Right lobe of liver (tissue), 6 donors: ENCODE measurements at regions not wholly inside any gene's neighbourhood (a gene's known extent, or its start where the extent isn't known, plus 50 kb on each side); places are given as distances from the start of the nearest gene placed in this dataset.

ENCODE experiments used
- ATAC-seq, 4 donors: fragments of 200-7000 bp; cut with Tn5 transposase; one replicate each; pipeline ENCODE4 v1.9.1; 2020; ENCODE audit warnings: mild to moderate bottlenecking in 4 of 4, moderate library complexity in 4 of 4
- DNase-seq, 3 donors: peaks; one replicate each; pipeline ENCODE4 v3.0.0-alpha.2; 2020
- H3K27ac ChIP-seq, 3 donors: fragments of 200-600 bp; one replicate each; pipeline ENCODE4 v1.8.0; 2022
- H3K27me3 ChIP-seq, 2 donors: fragments of 200-600 bp; one replicate each; pipeline ENCODE4 v1.8.0; 2022
- H3K36me3 ChIP-seq, 4 donors: fragments of 200-600 bp; sonication (generic) in 1 of 4; one replicate each; pipeline versions ENCODE4 v1.5.1 to v1.8.0; 2017 to 2022; ENCODE audit warnings: control low read depth in 1 of 4
- H3K4me1 ChIP-seq, 4 donors: fragments of 200-600 bp; sonication (generic) in 1 of 4; one replicate each; pipeline versions ENCODE4 v1.5.1 to v1.8.0; 2017 to 2022; ENCODE audit warnings: control low read depth in 1 of 4
- H3K4me3 ChIP-seq, 3 donors: fragments of 200-600 bp; one replicate each; pipeline ENCODE4 v1.8.0; 2022
- H3K9me3 ChIP-seq, 4 donors: fragments of 200-600 bp; sonication (generic) in 1 of 4; one replicate each; pipeline versions ENCODE4 v1.5.1 to v1.8.0; 2017 to 2022; ENCODE audit warnings: control low read depth in 1 of 4
- POLR2A ChIP-seq: fragments of 450-650 bp; IDR thresholded peaks from one replicate; pipeline ENCODE4 v1.6.1; 2017; ENCODE audit warnings: antibody characterized with exemption, mild to moderate bottlenecking
- WGBS: methylation state at CpG from one replicate; pipeline ENCODE4 v1.1.6; 2018; ENCODE audit warnings: low coverage, low lambda C conversion rate; ENCODE audit not compliant: insufficient coverage; ENCODE audit errors: missing lambda C conversion rate; 5-methylcytosine and 5-hydroxymethylcytosine counted together
- intact Hi-C, 2 donors: fragments of 100-400 bp; cut with DNase I; formaldehyde crosslinking; loops; one replicate each; pipeline versions ENCODE4 v1.11.2 to v1.14.1; 2022
- TF ChIP-seq, protein P1 (sequence below), 4 donors: fragments of 200-600 bp in 3 of 4; fragments of 450-650 bp in 1 of 4; IDR thresholded peaks; one replicate each; pipeline versions ENCODE4 v1.5.1 to v1.8.0; 2016 to 2022; ENCODE audit warnings: antibody characterized with exemption in 4 of 4, mild to moderate bottlenecking in 2 of 4
- donor health status: DM: no; HTN: yes; CAD: no.
- donor health status: DM: no; HTN: no; CAD: no.
- donor health status: DM: no; HTN: no; CAD: no.
- donor health status: DM: no; HTN: yes; CAD: no.
- donor health status: DM: no; HTN: yes; CAD: no.

DNA sequence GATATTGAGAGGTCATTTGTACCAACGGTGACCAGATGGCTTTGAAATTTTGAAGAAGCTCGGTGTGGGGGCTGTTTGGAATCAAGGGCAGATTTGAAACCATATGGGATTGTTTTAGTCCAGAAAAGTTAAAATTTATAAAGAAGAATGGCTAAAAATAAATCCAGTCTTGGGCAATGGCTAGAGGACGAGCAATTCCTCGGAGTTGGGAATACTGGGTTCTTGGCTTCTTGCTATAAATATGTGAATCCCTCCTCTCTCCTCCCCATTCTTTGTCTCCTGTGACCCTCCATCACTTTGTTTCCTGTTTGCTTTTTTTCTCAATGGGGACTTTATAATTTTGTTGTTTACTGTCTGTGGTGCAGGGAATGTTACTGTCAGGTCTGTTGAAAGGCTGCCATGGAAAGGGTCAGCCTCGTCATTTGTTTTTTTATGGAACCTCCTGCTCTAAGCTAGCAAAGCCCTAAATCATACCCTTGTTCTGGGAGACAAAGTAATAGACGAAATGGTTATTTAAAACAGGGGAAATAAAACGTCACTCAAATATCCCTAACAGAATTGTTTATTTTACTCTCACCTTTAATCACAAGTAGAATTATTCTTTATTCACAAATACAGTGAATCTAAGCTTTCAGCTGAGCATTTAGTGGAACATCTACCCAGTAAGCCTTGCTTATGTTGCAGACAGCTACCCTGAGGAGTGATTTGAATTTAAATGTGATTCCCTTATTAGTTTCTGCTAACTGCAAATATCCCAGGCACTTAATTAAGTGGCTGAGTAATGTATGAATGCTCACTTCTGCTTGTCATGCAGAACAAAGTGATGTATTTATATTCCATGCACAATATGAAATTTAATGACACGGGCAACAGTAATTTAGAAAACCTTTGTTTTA lies 273.1 kb upstream of the NOVA1 start:
- ATAC-seq: no peak
- H3K9me3 ChIP-seq: no peaks in the 10 kb centered on the region
- 47% methylated on average over 8 of the region's 8 CpGs for WGBS
- H3K27me3 ChIP-seq: no peaks in the 10 kb centered on the region
- H3K4me1 ChIP-seq: no peaks in the 10 kb centered on the region
- DNase-seq: no peak
- TF ChIP-seq, protein P1, sequence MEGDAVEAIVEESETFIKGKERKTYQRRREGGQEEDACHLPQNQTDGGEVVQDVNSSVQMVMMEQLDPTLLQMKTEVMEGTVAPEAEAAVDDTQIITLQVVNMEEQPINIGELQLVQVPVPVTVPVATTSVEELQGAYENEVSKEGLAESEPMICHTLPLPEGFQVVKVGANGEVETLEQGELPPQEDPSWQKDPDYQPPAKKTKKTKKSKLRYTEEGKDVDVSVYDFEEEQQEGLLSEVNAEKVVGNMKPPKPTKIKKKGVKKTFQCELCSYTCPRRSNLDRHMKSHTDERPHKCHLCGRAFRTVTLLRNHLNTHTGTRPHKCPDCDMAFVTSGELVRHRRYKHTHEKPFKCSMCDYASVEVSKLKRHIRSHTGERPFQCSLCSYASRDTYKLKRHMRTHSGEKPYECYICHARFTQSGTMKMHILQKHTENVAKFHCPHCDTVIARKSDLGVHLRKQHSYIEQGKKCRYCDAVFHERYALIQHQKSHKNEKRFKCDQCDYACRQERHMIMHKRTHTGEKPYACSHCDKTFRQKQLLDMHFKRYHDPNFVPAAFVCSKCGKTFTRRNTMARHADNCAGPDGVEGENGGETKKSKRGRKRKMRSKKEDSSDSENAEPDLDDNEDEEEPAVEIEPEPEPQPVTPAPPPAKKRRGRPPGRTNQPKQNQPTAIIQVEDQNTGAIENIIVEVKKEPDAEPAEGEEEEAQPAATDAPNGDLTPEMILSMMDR (IDR thresholded peaks at IDR 0.05): no peak
- TF ChIP-seq POLR2A: no peak
- no peaks in the 10 kb centered on the region for H3K36me3 ChIP-seq
- intact Hi-C loops: no loop called here
- no peak overlapping the region for H3K27ac ChIP-seq
- no peak overlapping the region for H3K4me3 ChIP-seq

DNA sequence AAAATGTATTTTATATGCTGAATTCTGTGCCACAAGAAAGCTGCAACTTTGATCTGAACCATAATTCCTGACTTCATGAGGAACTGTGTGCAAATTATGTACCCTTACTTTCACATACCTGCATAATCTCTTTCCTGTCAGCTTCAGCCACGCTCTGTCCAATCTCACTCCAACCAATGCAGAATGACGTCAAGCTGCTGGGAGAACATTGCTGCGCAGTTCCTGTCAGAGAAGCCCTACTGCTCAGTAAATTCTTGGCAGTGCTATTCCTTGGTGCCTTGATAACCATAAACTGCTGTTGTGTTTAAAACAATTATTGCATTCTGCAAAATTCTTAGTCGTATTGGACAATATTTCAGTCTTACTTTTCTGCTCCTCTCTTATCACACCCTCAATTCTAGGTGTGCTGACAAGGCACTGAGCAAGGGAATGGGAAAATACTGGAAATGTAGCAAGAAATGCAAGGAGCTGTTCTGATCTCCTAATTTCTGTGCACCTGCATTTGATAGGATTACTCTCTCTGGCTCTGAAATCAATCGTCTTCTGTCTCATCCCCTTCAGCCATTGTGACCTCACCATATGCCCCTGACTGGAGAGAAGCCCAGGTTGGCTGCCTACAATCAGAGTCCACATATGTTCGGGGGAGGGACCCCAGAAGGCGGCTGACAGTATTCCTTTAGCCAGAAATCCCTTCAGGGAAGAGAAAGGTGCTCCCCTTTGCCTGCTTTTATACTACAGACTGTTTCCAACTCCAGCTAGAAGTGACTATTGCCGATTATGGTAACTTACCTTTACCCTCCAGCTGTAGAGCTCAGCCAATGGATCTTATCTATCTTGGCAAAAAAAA lies 274.9 kb upstream of the NOVA1 start:
- TF ChIP-seq, protein P1 (IDR thresholded peaks at IDR 0.05): no peak
- no peak for TF ChIP-seq POLR2A
- no peaks in the 10 kb centered on the region for H3K9me3 ChIP-seq
- 29% methylated on average over 8 of the region's 8 CpGs for WGBS
- H3K36me3 ChIP-seq: no peaks in the 10 kb centered on the region
- no peak overlapping the region for H3K4me3 ChIP-seq
- DNase-seq (no peak), ATAC-seq (peak in 1 of 4 donors; percentile 38)
- H3K27me3 ChIP-seq: no peaks in the 10 kb centered on the region
- intact Hi-C loops: no loop called here
- H3K27ac ChIP-seq: no peak overlapping the region
- H3K4me1 ChIP-seq: no peaks in the 10 kb centered on the region

DNA sequence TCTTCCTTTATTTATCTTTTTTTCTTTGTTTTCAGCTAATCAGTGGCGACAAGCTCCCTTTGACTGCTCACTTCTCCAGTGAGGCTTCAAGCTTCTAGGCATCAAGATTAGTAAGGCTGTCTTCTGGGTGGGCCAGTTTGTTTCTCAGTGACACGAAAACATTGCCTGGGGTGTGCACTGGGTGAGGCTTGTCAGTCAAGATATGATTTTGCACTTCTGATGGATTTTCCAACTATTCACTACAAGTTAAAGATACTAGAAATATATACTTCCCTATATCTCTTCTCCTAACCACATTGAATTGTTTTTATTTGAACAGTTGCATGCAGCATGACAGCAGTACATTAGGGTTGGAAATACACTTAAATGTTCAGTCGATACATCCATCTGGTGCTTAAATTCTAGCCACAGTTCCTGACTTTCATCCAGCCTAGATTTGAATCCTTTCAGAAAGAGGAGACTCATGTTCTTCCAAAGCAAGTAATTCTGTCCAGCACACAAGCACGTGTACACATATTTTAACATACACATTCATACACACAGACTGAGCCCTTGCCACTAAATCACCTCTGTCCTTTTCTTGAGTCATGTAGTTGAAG lies 275.6 kb upstream of the NOVA1 start:
- DNase-seq (no peak), ATAC-seq (no peak)
- no peaks in the 10 kb centered on the region for H3K9me3 ChIP-seq
- H3K27ac ChIP-seq: no peak overlapping the region
- no peaks in the 10 kb centered on the region for H3K27me3 ChIP-seq
- WGBS: 53% methylated on average over 3 of the region's 4 CpGs
- no peak for TF ChIP-seq POLR2A
- TF ChIP-seq, protein P1 (IDR thresholded peaks at IDR 0.05): no peak
- H3K36me3 ChIP-seq: no peaks in the 10 kb centered on the region
- no peaks in the 10 kb centered on the region for H3K4me1 ChIP-seq
- intact Hi-C loops: no loop called here
- H3K4me3 ChIP-seq: no peak overlapping the region

DNA sequence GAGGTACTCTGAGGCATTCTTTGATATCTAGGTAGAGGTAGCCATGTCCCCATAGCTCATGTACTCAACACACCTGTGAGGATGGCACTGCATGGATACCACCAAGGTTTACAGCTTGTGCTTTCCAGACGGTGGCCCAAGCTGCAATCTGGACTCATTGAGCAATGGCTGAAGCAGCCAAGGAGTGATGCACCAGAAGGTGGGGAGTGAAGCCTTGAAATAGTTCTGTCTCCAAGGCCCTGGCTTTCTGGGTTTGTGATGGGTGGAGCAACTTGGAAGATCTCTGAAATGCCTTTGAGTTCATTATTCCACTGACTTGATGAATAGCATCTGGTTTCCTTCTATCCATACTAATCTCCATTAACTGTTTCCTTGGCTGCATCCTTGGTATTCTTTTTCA lies 290.0 kb upstream of the NOVA1 start:
- no CpG with 5 or more reads among the region's 1 CpG for WGBS
- H3K36me3 ChIP-seq: no peaks in the 10 kb centered on the region
- H3K9me3 ChIP-seq: no peaks in the 10 kb centered on the region
- DNase-seq (no peak), ATAC-seq (no peak)
- no peak overlapping the region for H3K27ac ChIP-seq
- TF ChIP-seq, protein P1 (IDR thresholded peaks at IDR 0.05): no peak
- TF ChIP-seq POLR2A: no peak
- no peaks in the 10 kb centered on the region for H3K27me3 ChIP-seq
- H3K4me1 ChIP-seq: no peaks in the 10 kb centered on the region
- no peak overlapping the region for H3K4me3 ChIP-seq
- intact Hi-C loops: no loop called here
